Choroid plexus epithelial cell (primary cell): ENCODE measurements at regions not wholly inside any gene's neighbourhood (a gene's known extent, or its start where the extent isn't known, plus 50 kb on each side); places are given as distances from the start of the nearest gene placed in this dataset.

Source experiments
- DNase-seq: peaks from one replicate; pipeline ENCODE4 v3.0.0-alpha.2; 2010; ENCODE audit warnings: low read depth
- H3K4me3 ChIP-seq: 2 replicates; pipeline ENCODE4 v1.5.1; 2011; ENCODE audit warnings: low read depth, mild to moderate bottlenecking, control low read depth, low read length, moderate library complexity
- TF ChIP-seq, protein P1 (sequence below): conservative IDR thresholded peaks from 2 replicates; pipeline ENCODE4 v1.5.1; 2011; ENCODE audit warnings: low read depth, mild to moderate bottlenecking, control low read depth, inconsistent platforms, low read length, moderate library complexity

DNA sequence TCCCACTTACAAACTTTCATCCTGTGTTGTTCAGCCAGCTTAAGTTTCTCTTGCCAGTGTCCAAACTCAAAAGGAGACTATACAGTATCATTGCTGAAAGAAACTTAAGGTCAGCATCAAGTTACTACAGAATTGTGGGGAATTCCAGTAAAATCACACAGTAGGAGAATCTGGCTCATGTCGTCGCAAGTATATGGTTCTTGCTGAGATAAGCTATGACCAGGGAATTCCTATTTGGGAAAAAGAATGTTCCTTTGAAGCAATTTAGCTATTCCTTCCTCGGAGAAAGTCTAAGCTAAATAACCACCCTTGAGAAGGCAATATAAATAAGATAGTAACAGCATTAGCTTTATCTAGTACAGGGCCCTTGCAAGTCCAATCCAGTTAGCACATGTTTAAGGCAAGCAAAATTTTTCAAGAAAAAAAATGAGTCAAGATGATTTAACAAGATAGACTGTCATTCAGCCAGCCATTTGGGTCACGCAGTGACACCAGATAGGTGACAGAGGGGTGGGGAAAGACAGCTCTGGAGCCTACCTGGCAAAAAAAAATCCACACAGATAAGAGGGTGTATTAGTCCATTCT, 78.2 kb upstream of the THBS1 start:
- peak; percentile 61 for DNase-seq
- no peak overlapping the region for H3K4me3 ChIP-seq
- TF ChIP-seq, protein P1, sequence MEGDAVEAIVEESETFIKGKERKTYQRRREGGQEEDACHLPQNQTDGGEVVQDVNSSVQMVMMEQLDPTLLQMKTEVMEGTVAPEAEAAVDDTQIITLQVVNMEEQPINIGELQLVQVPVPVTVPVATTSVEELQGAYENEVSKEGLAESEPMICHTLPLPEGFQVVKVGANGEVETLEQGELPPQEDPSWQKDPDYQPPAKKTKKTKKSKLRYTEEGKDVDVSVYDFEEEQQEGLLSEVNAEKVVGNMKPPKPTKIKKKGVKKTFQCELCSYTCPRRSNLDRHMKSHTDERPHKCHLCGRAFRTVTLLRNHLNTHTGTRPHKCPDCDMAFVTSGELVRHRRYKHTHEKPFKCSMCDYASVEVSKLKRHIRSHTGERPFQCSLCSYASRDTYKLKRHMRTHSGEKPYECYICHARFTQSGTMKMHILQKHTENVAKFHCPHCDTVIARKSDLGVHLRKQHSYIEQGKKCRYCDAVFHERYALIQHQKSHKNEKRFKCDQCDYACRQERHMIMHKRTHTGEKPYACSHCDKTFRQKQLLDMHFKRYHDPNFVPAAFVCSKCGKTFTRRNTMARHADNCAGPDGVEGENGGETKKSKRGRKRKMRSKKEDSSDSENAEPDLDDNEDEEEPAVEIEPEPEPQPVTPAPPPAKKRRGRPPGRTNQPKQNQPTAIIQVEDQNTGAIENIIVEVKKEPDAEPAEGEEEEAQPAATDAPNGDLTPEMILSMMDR, result no peak

DNA sequence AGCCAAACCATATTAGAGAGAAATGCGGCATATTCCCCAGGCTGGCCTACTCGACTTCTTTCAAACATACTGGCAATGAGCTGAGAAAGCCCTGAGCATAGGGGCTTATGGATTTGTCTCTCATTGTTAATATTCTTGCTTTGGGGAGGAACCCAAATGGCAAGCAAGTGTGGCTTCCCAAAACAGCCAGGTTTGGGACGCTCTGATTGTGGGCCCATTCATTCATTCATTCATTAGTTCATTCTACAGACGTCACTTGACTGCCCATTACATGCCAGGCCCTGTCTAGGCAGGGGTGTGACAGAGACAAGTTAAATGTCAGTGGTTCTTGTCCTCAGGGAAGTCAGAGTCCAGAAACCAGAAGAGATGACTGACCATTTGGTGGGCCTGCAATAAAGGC, 77.4 kb upstream of the THBS1 start:
- TF ChIP-seq, protein P1, result no peak
- no peak for DNase-seq
- H3K4me3 ChIP-seq, result no peak overlapping the region

DNA sequence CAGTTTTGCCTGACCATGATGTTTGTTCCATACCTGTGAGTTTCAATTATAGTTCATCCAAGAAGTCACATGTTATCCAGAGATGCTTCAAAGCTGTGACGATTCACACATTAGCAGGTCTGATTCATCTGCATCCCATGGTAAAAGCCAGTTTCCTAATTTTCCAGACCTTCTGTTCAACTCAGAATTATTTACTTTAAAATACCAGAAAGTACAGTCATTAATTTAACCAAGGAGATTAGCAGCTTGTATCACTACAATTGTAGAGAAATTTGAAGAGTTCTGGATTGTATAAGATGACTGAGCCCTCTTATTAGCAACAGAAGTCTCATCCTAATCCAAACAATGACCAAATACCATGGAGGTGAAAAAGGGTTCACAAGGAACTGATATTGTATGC, 76.1 kb upstream of the THBS1 start:
- H3K4me3 ChIP-seq, result no peak overlapping the region
- DNase-seq, result peak; percentile 81
- TF ChIP-seq, protein P1, result no peak

DNA sequence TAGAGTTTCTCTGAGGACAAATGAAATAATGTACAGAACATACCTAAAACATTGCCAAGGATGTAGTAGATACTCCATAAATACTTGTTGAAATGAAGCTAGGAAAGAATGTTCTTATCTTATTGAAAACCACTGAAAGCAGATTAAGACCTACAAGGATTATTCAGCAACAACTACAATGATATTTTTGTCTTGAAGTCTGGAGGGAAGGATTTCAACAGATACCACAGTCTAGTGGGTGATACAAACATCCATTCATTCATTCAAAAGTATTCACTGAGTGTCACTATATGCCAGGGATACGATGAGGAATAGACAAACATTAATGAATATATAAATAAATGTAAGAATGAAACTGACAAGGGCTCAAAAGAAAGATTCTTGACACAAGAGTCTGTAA, 74.7 kb upstream of the THBS1 start:
- peak; percentile 58 for DNase-seq
- TF ChIP-seq, protein P1, result no peak
- no peak overlapping the region for H3K4me3 ChIP-seq

DNA sequence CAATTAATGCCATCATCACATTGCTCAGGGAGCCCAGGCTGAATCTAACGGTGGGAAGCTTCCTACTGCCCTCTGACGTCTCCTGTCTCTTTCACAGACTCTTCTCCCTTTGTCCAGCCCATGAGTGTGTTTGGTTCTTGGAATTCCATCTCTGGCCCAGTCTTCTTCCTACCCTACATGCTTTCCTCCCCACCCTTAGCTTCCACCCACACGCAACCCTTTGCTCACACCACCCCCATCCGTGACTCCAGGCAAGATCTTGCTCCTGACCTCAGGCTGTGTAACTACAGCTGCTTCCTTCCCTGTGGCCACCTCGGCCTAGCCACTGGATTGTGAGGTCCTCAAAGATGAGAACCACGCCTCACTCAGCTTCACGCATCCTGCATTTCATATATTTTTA, 72.3 kb upstream of the THBS1 start:
- TF ChIP-seq, protein P1, result no peak
- no peak for DNase-seq
- H3K4me3 ChIP-seq, result no peak overlapping the region

DNA sequence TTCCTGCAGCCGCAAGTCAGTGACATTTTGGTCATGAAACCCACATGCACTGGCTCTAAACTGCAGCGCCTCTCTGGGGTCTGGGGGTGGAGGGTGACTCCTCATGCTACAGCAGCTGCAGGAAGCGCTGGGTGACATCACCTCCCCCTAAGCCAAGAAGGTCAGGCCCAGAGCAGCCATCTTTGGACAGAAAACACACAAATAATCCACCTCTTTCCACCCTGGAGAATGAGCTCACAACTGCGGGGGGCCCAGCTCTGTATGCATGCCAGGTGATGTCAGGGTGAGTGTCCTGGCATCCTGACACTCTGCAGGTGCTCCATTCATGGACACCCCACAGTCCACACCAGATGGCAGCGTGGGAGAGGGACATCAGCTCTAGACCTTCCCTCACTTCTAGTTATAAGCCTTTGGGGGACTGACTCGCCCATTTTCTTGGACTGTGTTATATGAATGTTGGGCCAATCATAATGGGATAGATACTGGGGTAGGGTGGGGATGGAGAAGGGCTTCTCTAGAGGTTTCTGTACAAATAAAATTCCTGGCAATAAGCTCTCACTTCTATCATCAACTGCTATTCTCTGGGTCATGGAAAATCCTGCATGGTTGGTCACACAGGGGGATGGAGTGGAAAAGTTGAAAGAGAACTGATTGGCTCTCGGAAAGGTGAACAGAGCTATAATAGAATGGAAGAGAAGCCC, 70.7 kb upstream of the THBS1 start:
- TF ChIP-seq, protein P1, result no peak
- DNase-seq, result no peak
- no peak overlapping the region for H3K4me3 ChIP-seq
